Thoracic aorta (tissue), 2 donors: ENCODE measurements at regions not wholly inside any gene's neighbourhood (a gene's known extent, or its start where the extent isn't known, plus 50 kb on each side); places are given as distances from the start of the nearest gene placed in this dataset.

Experiments used
- ATAC-seq: fragments of 150-250 bp; one replicate; pipeline ENCODE4 v1.8.0; 2017; ENCODE audit warnings: low read depth; ENCODE audit not compliant: insufficient number of reproducible peaks, low FRiP score
- DNase-seq: peaks from one replicate; pipeline ENCODE4 v3.0.0-alpha.2; 2020; ENCODE audit warnings: low spot score
- H3K27ac ChIP-seq, 2 donors: fragments of 200-600 bp; sonication (generic); 1 replicate in 1 of 2; 2 replicates in 1 of 2; pipeline ENCODE4 v1.5.1; 2016; ENCODE audit warnings: mild to moderate bottlenecking in 2 of 2, moderate library complexity in 2 of 2
- H3K27me3 ChIP-seq: fragments of 200-600 bp; sonication (generic); replicated peaks from 2 replicates; pipeline ENCODE4 v1.6.0; 2016; ENCODE audit warnings: mild to moderate bottlenecking; ENCODE audit not compliant: insufficient read depth
- H3K36me3 ChIP-seq: fragments of 200-600 bp; sonication (generic); one replicate; pipeline ENCODE4 v1.5.1; 2016
- H3K4me1 ChIP-seq, 2 donors: fragments of 200-600 bp; sonication (generic); 1 replicate in 1 of 2; 2 replicates in 1 of 2; pipeline versions ENCODE4 v1.5.1 to v1.6.0; 2016; ENCODE audit warnings: low read depth in 2 of 2, mild to moderate bottlenecking in 1 of 2; ENCODE audit not compliant: control insufficient read depth in 1 of 2
- H3K4me3 ChIP-seq: fragments of 200-600 bp; sonication (generic); 2 replicates; pipeline ENCODE4 v1.5.1; 2016; ENCODE audit warnings: mild to moderate bottlenecking
- H3K9me3 ChIP-seq: fragments of 200-600 bp; sonication (generic); 2 replicates; pipeline ENCODE4 v1.5.1; 2016
- TF ChIP-seq, protein P1 (sequence below): fragments of 200-600 bp; sonication (generic); IDR thresholded peaks from one replicate; pipeline ENCODE4 v1.5.1; 2019; ENCODE audit warnings: antibody characterized with exemption

DNA sequence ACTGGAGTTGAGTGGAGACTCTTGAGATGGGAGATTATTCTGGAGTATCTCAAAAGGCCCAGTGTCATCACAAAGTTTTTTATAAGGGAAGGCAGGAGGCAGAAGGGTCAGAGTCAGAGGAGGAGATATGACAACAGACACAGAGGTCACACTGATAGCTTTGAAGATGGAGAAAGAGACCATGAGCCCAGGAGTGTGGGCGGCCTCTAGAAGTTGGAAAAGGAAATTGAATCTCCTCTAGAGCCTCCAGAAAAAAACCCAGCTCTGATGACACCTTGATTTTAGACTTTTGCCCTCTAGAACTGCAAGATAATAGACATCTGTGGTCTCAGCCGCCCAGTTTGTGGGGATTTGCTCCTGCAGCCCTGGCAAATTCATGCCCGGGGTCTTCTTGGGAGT, 64.8 kb upstream of the SPTLC1 start:
- ATAC-seq (no peak), DNase-seq (no peak)
- no peaks in the 10 kb centered on the region for H3K4me1 ChIP-seq
- no peaks in the 10 kb centered on the region for H3K27me3 ChIP-seq
- H3K36me3 ChIP-seq, result no peaks in the 10 kb centered on the region
- TF ChIP-seq, protein P1, sequence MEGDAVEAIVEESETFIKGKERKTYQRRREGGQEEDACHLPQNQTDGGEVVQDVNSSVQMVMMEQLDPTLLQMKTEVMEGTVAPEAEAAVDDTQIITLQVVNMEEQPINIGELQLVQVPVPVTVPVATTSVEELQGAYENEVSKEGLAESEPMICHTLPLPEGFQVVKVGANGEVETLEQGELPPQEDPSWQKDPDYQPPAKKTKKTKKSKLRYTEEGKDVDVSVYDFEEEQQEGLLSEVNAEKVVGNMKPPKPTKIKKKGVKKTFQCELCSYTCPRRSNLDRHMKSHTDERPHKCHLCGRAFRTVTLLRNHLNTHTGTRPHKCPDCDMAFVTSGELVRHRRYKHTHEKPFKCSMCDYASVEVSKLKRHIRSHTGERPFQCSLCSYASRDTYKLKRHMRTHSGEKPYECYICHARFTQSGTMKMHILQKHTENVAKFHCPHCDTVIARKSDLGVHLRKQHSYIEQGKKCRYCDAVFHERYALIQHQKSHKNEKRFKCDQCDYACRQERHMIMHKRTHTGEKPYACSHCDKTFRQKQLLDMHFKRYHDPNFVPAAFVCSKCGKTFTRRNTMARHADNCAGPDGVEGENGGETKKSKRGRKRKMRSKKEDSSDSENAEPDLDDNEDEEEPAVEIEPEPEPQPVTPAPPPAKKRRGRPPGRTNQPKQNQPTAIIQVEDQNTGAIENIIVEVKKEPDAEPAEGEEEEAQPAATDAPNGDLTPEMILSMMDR, result no peak
- H3K4me3 ChIP-seq, result no peak overlapping the region
- H3K9me3 ChIP-seq, result no peaks in the 10 kb centered on the region
- H3K27ac ChIP-seq, result no peak overlapping the region

DNA sequence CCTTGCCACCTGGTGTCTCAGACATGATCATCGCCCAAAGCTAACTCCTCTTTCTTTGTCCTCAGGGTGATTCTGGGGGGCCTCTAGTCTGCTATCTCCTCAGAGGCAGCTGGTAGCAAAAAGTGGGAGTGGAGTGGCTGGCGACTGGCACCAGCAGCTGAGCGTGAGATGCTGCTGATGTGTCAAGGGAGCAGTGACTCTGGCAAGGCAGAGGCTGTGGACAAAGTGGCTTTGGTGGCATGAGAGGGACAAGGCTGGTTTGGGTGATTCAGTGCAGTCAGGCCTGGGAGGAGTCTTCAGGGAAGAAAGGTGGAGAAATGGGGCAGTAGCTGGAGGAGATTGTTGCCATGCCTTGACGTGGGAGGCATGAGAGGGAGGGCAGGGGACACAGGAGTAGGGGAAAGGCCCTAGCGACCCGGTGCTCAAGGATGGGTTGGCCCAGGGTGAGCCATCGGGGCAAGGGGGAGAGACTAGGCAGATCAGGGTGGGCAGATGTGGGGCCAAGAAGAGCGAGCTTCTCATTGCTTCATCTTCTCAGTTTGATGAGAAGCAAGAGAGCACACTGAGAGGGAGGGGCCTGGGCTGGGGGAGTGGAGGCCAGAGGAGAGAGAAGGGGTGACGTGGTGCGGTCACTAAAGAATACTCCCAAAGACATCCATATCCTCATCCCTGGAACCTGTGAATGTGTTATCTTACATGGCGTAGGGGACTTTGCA, 64.2 kb upstream of the SPTLC1 start:
- Histone ChIP-seq H3K4me3 (no peak overlapping the region), H3K27ac (no peak overlapping the region), H3K4me1 (no peaks in the 10 kb centered on the region), H3K36me3 (no peaks in the 10 kb centered on the region), H3K9me3 (no peaks in the 10 kb centered on the region), H3K27me3 (no peaks in the 10 kb centered on the region)
- ATAC-seq (no peak), DNase-seq (no peak)
- TF ChIP-seq, protein P1, result no peak

DNA sequence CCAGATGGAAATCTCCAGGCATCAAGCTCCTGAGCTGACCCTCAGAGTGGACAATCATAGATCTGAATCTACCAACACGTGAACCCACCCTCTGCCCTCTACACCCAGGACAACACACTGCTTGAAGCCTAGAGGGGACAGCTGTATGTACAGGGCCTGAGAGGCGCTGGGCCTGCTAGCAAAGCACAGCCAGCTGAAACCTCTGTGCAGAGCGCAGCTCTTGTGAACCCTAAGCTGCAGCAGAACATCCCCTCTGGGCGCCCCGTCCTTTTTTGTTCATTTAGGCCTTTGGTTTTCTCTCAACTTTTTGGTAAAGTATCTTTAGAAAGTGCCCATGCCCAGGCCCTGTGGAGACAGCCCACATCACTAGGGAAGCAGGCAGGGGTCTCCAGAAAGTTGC, 62.4 kb upstream of the SPTLC1 start:
- DNase-seq, result no peak
- no peaks in the 10 kb centered on the region for H3K9me3 ChIP-seq
- H3K4me1 ChIP-seq, result no peaks in the 10 kb centered on the region
- H3K4me3 ChIP-seq, result no peak overlapping the region
- no peak overlapping the region for H3K27ac ChIP-seq
- H3K27me3 ChIP-seq, result no peaks in the 10 kb centered on the region
- H3K36me3 ChIP-seq, result no peaks in the 10 kb centered on the region
- no peak for ATAC-seq
- TF ChIP-seq, protein P1, result no peak

DNA sequence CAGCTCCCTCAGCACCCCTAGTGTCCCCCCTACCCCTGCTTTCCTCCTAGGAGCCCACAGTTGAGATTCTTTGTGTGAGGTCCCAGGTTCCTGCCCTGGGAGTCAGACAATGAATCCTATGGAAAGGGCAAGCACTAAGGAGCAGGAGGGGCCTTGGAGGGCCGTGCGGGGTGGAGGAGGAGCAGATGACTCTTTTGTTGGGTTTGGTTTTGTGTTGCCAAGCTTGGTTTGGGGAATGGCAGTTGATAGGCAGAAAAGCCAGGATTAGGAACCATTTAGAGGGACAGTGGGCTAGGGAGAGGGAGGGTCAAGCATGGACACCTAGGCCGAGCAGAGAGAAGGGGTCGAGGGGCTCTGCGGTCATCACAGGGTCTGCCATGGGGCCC, 61.6 kb upstream of the SPTLC1 start:
- no peaks in the 10 kb centered on the region for H3K27me3 ChIP-seq
- no peak for ATAC-seq
- H3K36me3 ChIP-seq, result no peaks in the 10 kb centered on the region
- no peak overlapping the region for H3K27ac ChIP-seq
- H3K9me3 ChIP-seq, result no peaks in the 10 kb centered on the region
- H3K4me3 ChIP-seq, result no peak overlapping the region
- TF ChIP-seq, protein P1, result no peak
- H3K4me1 ChIP-seq, result no peaks in the 10 kb centered on the region
- DNase-seq, result no peak

DNA sequence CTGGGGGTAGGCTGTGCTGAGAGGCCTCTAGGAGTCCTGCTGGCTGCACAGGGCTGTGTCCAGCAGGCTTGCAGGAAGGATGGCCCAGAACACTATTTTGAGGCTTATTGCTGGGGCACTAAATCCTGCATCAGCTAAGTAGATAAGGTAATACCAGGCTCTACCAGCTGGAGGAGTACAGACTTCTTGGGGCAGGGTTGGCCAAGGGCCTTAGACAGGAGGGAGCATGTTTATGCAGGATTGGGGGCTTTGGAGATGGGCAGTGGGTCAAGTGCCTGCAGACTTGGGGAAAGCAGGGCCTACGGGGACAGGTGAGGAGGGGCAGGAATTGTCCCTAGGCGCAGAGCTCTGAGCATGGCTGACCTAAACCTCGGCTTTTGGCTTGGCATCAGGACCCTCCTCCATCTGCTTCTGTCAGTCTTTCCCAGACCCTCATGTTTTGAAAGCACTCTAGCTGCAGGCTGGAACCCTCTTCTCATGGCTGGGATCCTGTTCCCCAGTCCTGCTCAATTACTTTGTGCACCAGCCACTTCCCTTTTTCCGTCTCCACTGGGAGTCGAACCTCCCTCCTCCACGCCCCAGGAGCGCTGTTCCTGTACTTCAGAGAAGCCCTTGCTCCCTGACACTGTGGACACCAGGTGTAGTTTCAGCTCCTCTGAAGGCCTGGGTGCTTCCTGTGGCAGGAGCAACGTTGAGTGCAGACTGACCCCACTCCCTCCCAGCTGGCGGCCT, 61.0 kb upstream of the SPTLC1 start:
- TF ChIP-seq, protein P1, result no peak
- DNase-seq, result no peak

More for the DNA sequence above, 61.0 kb upstream of the SPTLC1 start:
- no peak for ATAC-seq
- Histone ChIP-seq H3K27me3 (no peaks in the 10 kb centered on the region), H3K4me1 (no peaks in the 10 kb centered on the region), H3K9me3 (no peaks in the 10 kb centered on the region), H3K36me3 (no peaks in the 10 kb centered on the region), H3K27ac (no peak overlapping the region), H3K4me3 (no peak overlapping the region)
